Epithelial cell of proximal tubule (primary cell): ENCODE measurements at regions not wholly inside any gene's neighbourhood (a gene's known extent, or its start where the extent isn't known, plus 50 kb on each side); places are given as distances from the start of the nearest gene placed in this dataset.

Experiments used
- DNase-seq: peaks from one replicate; pipeline ENCODE4 v3.0.0-alpha.2; 2011; ENCODE audit warnings: low read depth
- H3K4me3 ChIP-seq: 2 replicates; pipeline ENCODE4 v1.5.1; 2011; ENCODE audit warnings: low read depth, mild to moderate bottlenecking, low read length
- TF ChIP-seq, protein P1 (sequence below): conservative IDR thresholded peaks from 2 replicates; pipeline ENCODE4 v1.5.1; 2012; ENCODE audit warnings: low read depth, mild to moderate bottlenecking, low read length

DNA sequence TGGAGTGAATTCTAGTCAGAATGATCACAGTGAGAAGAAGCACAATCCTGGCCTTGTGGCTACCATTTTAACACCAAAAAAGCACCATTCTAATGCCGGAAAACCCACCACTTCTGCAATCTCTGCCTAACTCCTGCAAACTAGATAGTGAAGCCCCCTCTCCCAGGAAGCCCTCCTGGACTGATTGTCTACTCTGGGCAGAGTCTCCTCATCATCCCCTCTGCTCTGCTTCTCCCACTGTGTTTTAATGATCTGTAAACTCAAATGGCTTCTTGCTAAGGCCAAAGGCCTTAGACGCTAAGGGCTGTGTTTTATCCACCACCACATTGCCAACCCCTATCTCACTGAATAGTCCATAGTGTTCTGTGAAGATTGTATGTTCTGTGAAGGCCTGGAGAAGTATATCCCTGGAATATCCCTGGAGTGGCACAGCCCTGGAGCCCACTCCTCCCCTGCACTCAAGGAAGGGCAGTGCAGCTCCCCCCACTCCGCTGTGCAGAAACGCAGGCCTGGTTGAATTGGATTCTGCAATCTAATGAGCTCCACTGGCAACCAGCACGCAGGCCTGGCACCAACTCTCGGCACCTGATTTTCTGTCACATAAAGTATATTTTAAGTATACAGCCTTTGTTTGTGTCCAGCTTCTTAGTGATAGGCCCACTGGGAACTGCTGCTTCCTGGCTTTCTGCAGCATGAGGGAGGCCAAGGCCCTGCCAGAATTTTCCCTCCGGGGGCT, 126.3 kb downstream of the ATPSCKMT start:
- no peak overlapping the region for H3K4me3 ChIP-seq
- DNase-seq, result no peak
- TF ChIP-seq, protein P1, sequence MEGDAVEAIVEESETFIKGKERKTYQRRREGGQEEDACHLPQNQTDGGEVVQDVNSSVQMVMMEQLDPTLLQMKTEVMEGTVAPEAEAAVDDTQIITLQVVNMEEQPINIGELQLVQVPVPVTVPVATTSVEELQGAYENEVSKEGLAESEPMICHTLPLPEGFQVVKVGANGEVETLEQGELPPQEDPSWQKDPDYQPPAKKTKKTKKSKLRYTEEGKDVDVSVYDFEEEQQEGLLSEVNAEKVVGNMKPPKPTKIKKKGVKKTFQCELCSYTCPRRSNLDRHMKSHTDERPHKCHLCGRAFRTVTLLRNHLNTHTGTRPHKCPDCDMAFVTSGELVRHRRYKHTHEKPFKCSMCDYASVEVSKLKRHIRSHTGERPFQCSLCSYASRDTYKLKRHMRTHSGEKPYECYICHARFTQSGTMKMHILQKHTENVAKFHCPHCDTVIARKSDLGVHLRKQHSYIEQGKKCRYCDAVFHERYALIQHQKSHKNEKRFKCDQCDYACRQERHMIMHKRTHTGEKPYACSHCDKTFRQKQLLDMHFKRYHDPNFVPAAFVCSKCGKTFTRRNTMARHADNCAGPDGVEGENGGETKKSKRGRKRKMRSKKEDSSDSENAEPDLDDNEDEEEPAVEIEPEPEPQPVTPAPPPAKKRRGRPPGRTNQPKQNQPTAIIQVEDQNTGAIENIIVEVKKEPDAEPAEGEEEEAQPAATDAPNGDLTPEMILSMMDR, result no peak

DNA sequence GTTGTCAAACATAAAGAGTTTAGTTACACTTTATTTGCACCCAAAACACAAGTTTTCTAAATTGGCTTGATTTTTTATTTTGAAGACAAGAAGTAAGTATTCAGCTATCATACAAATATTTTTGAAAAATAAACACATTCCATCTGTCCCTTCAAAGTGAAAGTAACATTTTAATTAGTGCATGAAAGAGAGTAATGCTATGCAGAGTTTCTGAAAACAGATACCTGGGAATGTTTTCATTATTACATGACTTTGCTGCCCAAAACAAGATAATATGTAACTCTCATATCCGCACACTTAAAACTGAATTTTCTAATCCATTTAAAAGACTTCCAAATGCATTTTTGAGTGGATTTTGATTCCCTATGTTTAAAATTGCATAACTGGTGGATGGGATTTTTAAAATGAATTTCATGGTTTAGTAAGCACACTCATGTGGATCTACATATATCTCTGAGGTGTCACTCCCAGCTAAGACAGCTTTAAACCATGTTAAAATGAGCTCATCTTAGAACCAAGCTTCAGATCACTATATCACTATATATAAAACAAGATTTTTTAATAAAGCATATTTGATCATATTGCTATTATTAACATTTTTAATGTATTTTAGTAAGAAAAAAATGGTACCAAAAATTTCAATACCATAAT, 127.5 kb downstream of the ATPSCKMT start:
- TF ChIP-seq, protein P1, result no peak
- no peak overlapping the region for H3K4me3 ChIP-seq
- DNase-seq, result no peak

DNA sequence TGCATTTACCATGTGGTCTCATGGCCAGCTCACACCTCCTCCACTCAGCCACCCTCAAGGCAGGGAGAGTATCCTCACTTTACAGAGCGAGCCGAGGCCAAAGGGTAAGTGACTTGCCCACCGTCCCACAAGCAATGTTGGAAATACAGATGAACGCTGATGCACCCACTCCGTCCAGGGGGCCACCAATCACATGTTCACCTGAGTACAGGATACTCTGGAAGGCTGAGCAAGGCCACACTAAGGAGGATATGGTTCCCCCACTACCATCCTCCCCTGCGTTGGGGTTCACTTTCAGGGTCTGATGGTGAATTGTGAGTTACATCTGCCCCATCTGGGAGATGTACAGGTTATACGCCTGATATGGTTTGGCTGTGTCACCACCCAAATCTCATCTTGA, 128.8 kb downstream of the ATPSCKMT start:
- H3K4me3 ChIP-seq, result no peak overlapping the region
- TF ChIP-seq, protein P1, result no peak

DNA sequence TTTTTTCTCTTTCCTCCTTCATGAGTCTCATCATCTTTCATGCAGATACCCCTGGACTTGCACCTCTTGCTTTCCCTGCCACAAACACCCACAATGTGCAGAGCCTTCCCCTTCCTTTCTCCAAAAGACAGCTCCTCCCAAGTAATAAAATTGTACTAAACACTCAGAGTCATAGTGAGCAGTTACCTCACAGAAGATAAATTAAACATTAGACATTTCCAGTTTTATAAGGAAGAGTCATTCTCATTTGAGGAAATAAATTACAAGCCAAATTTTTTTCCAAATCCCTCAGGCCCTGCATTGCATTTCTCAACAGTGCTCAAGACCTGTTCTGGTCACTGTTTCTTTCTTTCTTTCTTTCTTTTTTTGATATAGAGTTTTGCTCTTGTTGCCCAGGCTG, 131.5 kb downstream of the ATPSCKMT start:
- DNase-seq, result no peak
- TF ChIP-seq, protein P1, result no peak
- H3K4me3 ChIP-seq, result no peak overlapping the region

More for the DNA sequence above, 128.8 kb downstream of the ATPSCKMT start:
- DNase-seq, result no peak

DNA sequence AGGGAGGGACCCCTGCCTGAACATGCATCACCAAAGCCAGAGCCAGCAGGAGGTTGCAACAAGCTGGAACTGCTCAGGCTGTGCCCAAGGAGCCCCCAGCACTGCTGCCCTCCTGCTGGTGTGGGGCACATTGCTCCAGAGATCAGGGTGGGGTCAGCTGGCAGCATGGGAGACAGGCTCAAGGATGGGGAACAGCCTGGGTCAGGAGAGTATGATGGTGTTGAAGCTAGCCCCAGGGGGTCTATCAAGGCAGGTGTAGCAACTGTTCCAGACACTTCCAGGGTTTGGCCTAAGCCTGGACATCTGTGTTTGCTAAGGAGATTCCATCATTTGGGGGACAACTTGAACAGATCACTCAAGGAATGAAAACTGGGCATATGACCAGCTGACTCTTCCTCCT, 133.1 kb downstream of the ATPSCKMT start:
- no peak for DNase-seq
- TF ChIP-seq, protein P1, result no peak
- H3K4me3 ChIP-seq, result no peak overlapping the region

DNA sequence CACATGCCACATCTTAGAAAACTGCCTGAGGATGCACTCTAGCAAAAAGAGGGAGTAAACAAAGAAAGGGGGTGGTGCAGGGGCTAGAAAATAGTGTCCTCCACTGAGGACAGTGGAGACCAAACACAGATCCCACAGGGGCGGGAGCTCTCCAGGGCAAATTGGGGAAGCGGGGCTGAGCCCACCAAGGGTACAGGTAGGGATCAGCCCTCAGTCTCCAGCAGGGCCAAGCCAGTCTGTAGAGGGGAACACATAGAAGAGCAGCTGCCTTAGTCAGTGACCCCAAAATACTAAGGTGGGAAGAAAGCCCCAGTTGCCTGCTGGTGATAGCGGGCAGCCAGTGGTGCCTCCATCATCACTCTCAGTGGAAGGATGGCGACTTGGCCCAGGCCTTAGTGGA, 134.0 kb downstream of the ATPSCKMT start:
- no peak for DNase-seq
- no peak overlapping the region for H3K4me3 ChIP-seq
- TF ChIP-seq, protein P1, result no peak

DNA sequence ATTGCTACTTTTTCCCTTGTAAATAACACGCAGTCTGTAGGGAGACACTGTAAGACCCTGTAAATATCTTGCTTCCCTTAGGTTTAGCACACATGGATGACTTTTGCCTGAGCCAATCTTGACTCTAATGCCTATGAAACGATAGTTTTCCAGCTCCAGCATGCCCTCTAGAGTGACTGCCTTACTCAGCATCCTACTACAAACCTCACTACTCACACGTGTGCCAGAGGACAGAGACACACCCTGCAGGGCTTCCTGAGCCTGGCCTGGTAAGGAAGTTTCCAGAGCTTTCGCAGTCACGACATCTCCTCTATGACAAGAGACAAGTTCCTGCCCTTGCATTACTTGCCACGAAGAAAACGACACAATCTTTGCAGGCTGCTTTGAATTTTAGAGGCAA, 138.1 kb downstream of the ATPSCKMT start:
- no peak overlapping the region for H3K4me3 ChIP-seq
- DNase-seq, result no peak
- TF ChIP-seq, protein P1, result peak; percentile 46
